ENCODE measurements at regions not wholly inside any gene's neighbourhood (a gene's known extent, or its start where the extent isn't known, plus 50 kb on each side); places are given as distances from the start of the nearest gene placed in this dataset.

GRCh38 chr20:10125757-10126156 lies 91.0 kb downstream of the ANKEF1 start:
- no peak for TF ChIP-seq EZH2 (IDR thresholded peaks at IDR 0.05; ENCODE audit: insufficient read depth, low read length)
- no peak for TF ChIP-seq CTCF (IDR thresholded peaks at IDR 0.05; ENCODE audit: insufficient read depth, low read depth, low read length)
- H3K4me3 Mint-ChIP-seq (ENCODE audit: unreplicated experiment) = no peak overlapping the region
- H3K4me1 Mint-ChIP-seq (ENCODE audit: low read depth, unreplicated experiment) = no peaks in the 10 kb centered on the region
- peaks cover 22% of the 10 kb centered on the region for H3K9me3 Mint-ChIP-seq (ENCODE audit: unreplicated experiment)
- Histone ChIP-seq H3K4me2 (ENCODE audit: low read length) (no peak overlapping the region), H4K20me1 (ENCODE audit: insufficient read depth, low read length) (no peaks in the 10 kb centered on the region), H3K36me3 (ENCODE audit: insufficient read depth, low read length) (no peaks in the 10 kb centered on the region), H3K9me3 (ENCODE audit: insufficient read depth, low read depth, low read length) (no peaks in the 10 kb centered on the region), H3K4me3 (ENCODE audit: insufficient read depth, low read depth, low read length) (no peak overlapping the region), H3K79me2 (ENCODE audit: insufficient read depth, low read length) (no peaks in the 10 kb centered on the region), H3K27me3 (ENCODE audit: insufficient read depth, low read length) (no peaks in the 10 kb centered on the region), H3K4me1 (ENCODE audit: insufficient read depth, low read length) (peaks cover 3% of the 10 kb centered on the region), H2AFZ (ENCODE audit: low read depth, low read length) (no peak overlapping the region), H3K27ac (ENCODE audit: low read depth, low read length) (no peak overlapping the region), H3K9ac (ENCODE audit: low read length) (no peak overlapping the region)
- peaks cover 8% of the 10 kb centered on the region for H3K27me3 Mint-ChIP-seq (ENCODE audit: low read depth, unreplicated experiment)
- peak; percentile 74 for DNase-seq (ENCODE audit: low read depth)
- FAIRE-seq = no peak
- H3K36me3 Mint-ChIP-seq (ENCODE audit: low read depth, unreplicated experiment) = peaks cover 3% of the 10 kb centered on the region
- H3K27ac Mint-ChIP-seq (ENCODE audit: unreplicated experiment) = no peak overlapping the region

GRCh38 chr20:10129749-10130148 lies 88.9 kb upstream of the SNAP25 start:
- no peak overlapping the region for H3K4me3 Mint-ChIP-seq (ENCODE audit: unreplicated experiment)
- no peak overlapping the region for H3K27ac ChIP-seq (ENCODE audit: low read depth, low read length)
- H3K27me3 ChIP-seq (ENCODE audit: insufficient read depth, low read length) = no peaks in the 10 kb centered on the region
- H3K36me3 ChIP-seq (ENCODE audit: insufficient read depth, low read length) = no peaks in the 10 kb centered on the region
- no peak overlapping the region for H3K27ac Mint-ChIP-seq (ENCODE audit: unreplicated experiment)
- peaks cover 6% of the 10 kb centered on the region for H3K4me1 ChIP-seq (ENCODE audit: insufficient read depth, low read length)
- peaks cover 7% of the 10 kb centered on the region for H3K9me3 Mint-ChIP-seq (ENCODE audit: unreplicated experiment)
- H3K9ac ChIP-seq (ENCODE audit: low read length) = no peak overlapping the region
- H3K27me3 Mint-ChIP-seq (ENCODE audit: low read depth, unreplicated experiment) = peaks cover 14% of the 10 kb centered on the region
- FAIRE-seq (no peak), DNase-seq (ENCODE audit: low read depth) (no peak)
- no peaks in the 10 kb centered on the region for H3K9me3 ChIP-seq (ENCODE audit: insufficient read depth, low read depth, low read length)
- H3K36me3 Mint-ChIP-seq (ENCODE audit: low read depth, unreplicated experiment) = no peaks in the 10 kb centered on the region
- no peak for TF ChIP-seq CTCF (IDR thresholded peaks at IDR 0.05; ENCODE audit: insufficient read depth, low read depth, low read length)
- no peak for TF ChIP-seq EZH2 (IDR thresholded peaks at IDR 0.05; ENCODE audit: insufficient read depth, low read length)
- no peaks in the 10 kb centered on the region for H3K79me2 ChIP-seq (ENCODE audit: insufficient read depth, low read length)
- H4K20me1 ChIP-seq (ENCODE audit: insufficient read depth, low read length) = no peaks in the 10 kb centered on the region
- no peaks in the 10 kb centered on the region for H3K4me1 Mint-ChIP-seq (ENCODE audit: low read depth, unreplicated experiment)
- no peak overlapping the region for H3K4me2 ChIP-seq (ENCODE audit: low read length)
- H3K4me3 ChIP-seq (ENCODE audit: insufficient read depth, low read depth, low read length) = no peak overlapping the region
- no peak overlapping the region for H2AFZ ChIP-seq (ENCODE audit: low read depth, low read length)

GRCh38 chr20:10131732-10132345 lies 86.8 kb upstream of the SNAP25 start:
- peak overlapping the region; percentile 32 for H2AFZ ChIP-seq (ENCODE audit: low read depth, low read length)

More at GRCh38 chr20:10131732-10132345, 86.8 kb upstream of the SNAP25 start:
- Histone ChIP-seq H3K9ac (ENCODE audit: low read length) (no peak overlapping the region), H4K20me1 (ENCODE audit: insufficient read depth, low read length) (no peaks in the 10 kb centered on the region), H3K27me3 (ENCODE audit: insufficient read depth, low read length) (no peaks in the 10 kb centered on the region), H3K4me1 (ENCODE audit: insufficient read depth, low read length) (peaks cover 2% of the 10 kb centered on the region), H3K4me3 (ENCODE audit: insufficient read depth, low read depth, low read length) (no peak overlapping the region), H3K79me2 (ENCODE audit: insufficient read depth, low read length) (no peaks in the 10 kb centered on the region), H3K36me3 (ENCODE audit: insufficient read depth, low read length) (no peaks in the 10 kb centered on the region), H3K9me3 (ENCODE audit: insufficient read depth, low read depth, low read length) (no peaks in the 10 kb centered on the region), H3K4me2 (ENCODE audit: low read length) (no peak overlapping the region), H3K27ac (ENCODE audit: low read depth, low read length) (no peak overlapping the region)
- no peaks in the 10 kb centered on the region for H3K4me1 Mint-ChIP-seq (ENCODE audit: low read depth, unreplicated experiment)
- DNase-seq (ENCODE audit: low read depth) = peak; percentile 76
- no peak for FAIRE-seq
- no peak overlapping the region for H3K4me3 Mint-ChIP-seq (ENCODE audit: unreplicated experiment)
- no peak overlapping the region for H3K27ac Mint-ChIP-seq (ENCODE audit: unreplicated experiment)
- no peak for TF ChIP-seq EZH2 (IDR thresholded peaks at IDR 0.05; ENCODE audit: insufficient read depth, low read length)
- no peak for TF ChIP-seq CTCF (IDR thresholded peaks at IDR 0.05; ENCODE audit: insufficient read depth, low read depth, low read length)
- H3K9me3 Mint-ChIP-seq (ENCODE audit: unreplicated experiment) = peaks cover 3% of the 10 kb centered on the region
- H3K36me3 Mint-ChIP-seq (ENCODE audit: low read depth, unreplicated experiment) = no peaks in the 10 kb centered on the region
- peaks cover 14% of the 10 kb centered on the region for H3K27me3 Mint-ChIP-seq (ENCODE audit: low read depth, unreplicated experiment)

All from astrocyte (in vitro differentiated cells and primary cell).